Liver (tissue), 8 donors: ENCODE measurements at regions not wholly inside any gene's neighbourhood (a gene's known extent, or its start where the extent isn't known, plus 50 kb on each side); places are given as distances from the start of the nearest gene placed in this dataset.

Experiments used
- DNase-seq: peaks from one replicate; pipeline ENCODE4 v3.0.0-alpha.2; 2017; ENCODE audit warnings: low spot score
- H3K27ac ChIP-seq, 2 donors: one replicate each; pipeline ENCODE4 v1.7.0; 2013; ENCODE audit warnings: inconsistent platforms in 2 of 2, low read length in 2 of 2, control low read depth in 1 of 2, low read depth in 1 of 2, mild to moderate bottlenecking in 1 of 2
- H3K27me3 ChIP-seq, 4 donors: one replicate each; pipeline versions ENCODE4 v1.6.1 to v1.7.0; 2013; ENCODE audit warnings: low read length in 3 of 4, inconsistent platforms in 1 of 4, mild to moderate bottlenecking in 1 of 4, moderate library complexity in 1 of 4; ENCODE audit not compliant: control insufficient read depth in 4 of 4, insufficient read depth in 4 of 4
- H3K36me3 ChIP-seq, 4 donors: one replicate each; pipeline versions ENCODE4 v1.6.1 to v1.7.0; 2013; ENCODE audit warnings: low read length in 3 of 4, mild to moderate bottlenecking in 3 of 4, low read depth in 1 of 4, moderate library complexity in 1 of 4; ENCODE audit not compliant: control insufficient read depth in 4 of 4, insufficient read depth in 3 of 4
- H3K4me1 ChIP-seq, 4 donors: one replicate each; pipeline versions ENCODE4 v1.6.1 to v1.7.0; 2013; ENCODE audit warnings: low read length in 3 of 4, mild to moderate bottlenecking in 3 of 4, moderate library complexity in 1 of 4; ENCODE audit not compliant: control insufficient read depth in 4 of 4, insufficient read depth in 4 of 4
- H3K4me3 ChIP-seq, 3 donors: one replicate each; pipeline versions ENCODE4 v1.6.1 to v1.7.0; 2013; ENCODE audit warnings: low read length in 3 of 3, control low read depth in 1 of 3, low read depth in 1 of 3, mild to moderate bottlenecking in 1 of 3
- H3K9ac ChIP-seq, 2 donors: one replicate each; pipeline ENCODE4 v1.7.0; 2013; ENCODE audit warnings: low read length in 2 of 2, mild to moderate bottlenecking in 2 of 2, moderate library complexity in 2 of 2, control low read depth in 1 of 2, low read depth in 1 of 2
- H3K9me3 ChIP-seq, 4 donors: one replicate each; pipeline versions ENCODE4 v1.6.1 to v1.7.0; 2013; ENCODE audit warnings: low read length in 3 of 4; ENCODE audit not compliant: control insufficient read depth in 4 of 4
- CTCF ChIP-seq: fragments of 150-350 bp; IDR thresholded peaks from 2 replicates; pipeline ENCODE4 v1.5.1; 2017; ENCODE audit warnings: improper control_type of control experiment, low read depth, low read length; ENCODE audit not compliant: missing input control
- FOXA1 ChIP-seq: IDR thresholded peaks from 2 replicates; pipeline ENCODE4 v1.6.1; 2016; ENCODE audit warnings: antibody characterized with exemption
- FOXA2 ChIP-seq: IDR thresholded peaks from 2 replicates; pipeline ENCODE4 v1.6.1; 2016; ENCODE audit warnings: antibody characterized with exemption
- HNF4A ChIP-seq, 2 donors: conservative IDR thresholded peaks; 2 replicates each; pipeline ENCODE4 v1.6.1; 2016; ENCODE audit warnings: antibody characterized with exemption in 2 of 2, mild to moderate bottlenecking in 2 of 2
- HNF4G ChIP-seq: IDR thresholded peaks from 2 replicates; pipeline ENCODE4 v1.6.1; 2016; ENCODE audit warnings: antibody characterized with exemption
- JUND ChIP-seq, 2 donors: IDR thresholded peaks; 2 replicates each; pipeline ENCODE4 v1.6.1; 2016; ENCODE audit warnings: antibody characterized with exemption in 2 of 2
- MAX ChIP-seq: IDR thresholded peaks from 2 replicates; pipeline ENCODE4 v1.6.1; 2016; ENCODE audit warnings: antibody characterized with exemption
- RAD21 ChIP-seq, 2 donors: IDR thresholded peaks; 2 replicates each; pipeline ENCODE4 v1.6.1; 2016; ENCODE audit warnings: antibody characterized with exemption in 2 of 2, mild to moderate bottlenecking in 2 of 2
- REST ChIP-seq: IDR thresholded peaks from 2 replicates; pipeline ENCODE4 v1.6.1; 2016; ENCODE audit warnings: antibody characterized with exemption, mild to moderate bottlenecking
- RXRA ChIP-seq, 2 donors: IDR thresholded peaks; 2 replicates each; pipeline ENCODE4 v1.6.1; 2017 to 2018; ENCODE audit warnings: antibody characterized with exemption in 2 of 2, mild to moderate bottlenecking in 1 of 2
- SP1 ChIP-seq: IDR thresholded peaks from 2 replicates; pipeline ENCODE4 v1.6.1; 2018; ENCODE audit warnings: antibody characterized with exemption, mild to moderate bottlenecking
- YY1 ChIP-seq: IDR thresholded peaks from 2 replicates; pipeline ENCODE4 v1.6.1; 2016; ENCODE audit warnings: antibody characterized with exemption, mild to moderate bottlenecking
- ZBTB33 ChIP-seq: IDR thresholded peaks from 2 replicates; pipeline ENCODE4 v1.6.1; 2016; ENCODE audit warnings: antibody characterized with exemption
- WGBS: extraction: QIAGEN DNeasy Blood & Tissue Kit; methylation state at CpG from one replicate; pipeline ENCODE4 v1.1.7; 2013; 5-methylcytosine and 5-hydroxymethylcytosine counted together
- TF ChIP-seq, protein P1 (sequence below): IDR thresholded peaks from 2 replicates; pipeline ENCODE4 v1.6.1; 2016; ENCODE audit warnings: antibody characterized with exemption
- donor health status: healthy.
- donor health status: healthy.
- donor health status: healthy.
- donor health status: healthy.
- donor health status: healthy.

GRCh38 chr3:10723991-10724390 is 92.0 kb upstream of the SLC6A11 start:
- H3K9me3 ChIP-seq, result peaks cover 0 to 3% (median 0%) of the 10 kb centered on the region in 4 donors
- no peaks in the 10 kb centered on the region for H3K4me1 ChIP-seq
- 84% methylated on average over 6 of the region's 6 CpGs for WGBS
- no peak overlapping the region for H3K4me3 ChIP-seq
- H3K27ac ChIP-seq, result no peak overlapping the region
- TF ChIP-seq, protein P1, sequence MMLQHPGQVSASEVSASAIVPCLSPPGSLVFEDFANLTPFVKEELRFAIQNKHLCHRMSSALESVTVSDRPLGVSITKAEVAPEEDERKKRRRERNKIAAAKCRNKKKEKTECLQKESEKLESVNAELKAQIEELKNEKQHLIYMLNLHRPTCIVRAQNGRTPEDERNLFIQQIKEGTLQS, result no peak
- no peaks in the 10 kb centered on the region for H3K36me3 ChIP-seq
- H3K27me3 ChIP-seq, result no peaks in the 10 kb centered on the region
- no peak overlapping the region for H3K9ac ChIP-seq
- no peak for DNase-seq

DNA sequence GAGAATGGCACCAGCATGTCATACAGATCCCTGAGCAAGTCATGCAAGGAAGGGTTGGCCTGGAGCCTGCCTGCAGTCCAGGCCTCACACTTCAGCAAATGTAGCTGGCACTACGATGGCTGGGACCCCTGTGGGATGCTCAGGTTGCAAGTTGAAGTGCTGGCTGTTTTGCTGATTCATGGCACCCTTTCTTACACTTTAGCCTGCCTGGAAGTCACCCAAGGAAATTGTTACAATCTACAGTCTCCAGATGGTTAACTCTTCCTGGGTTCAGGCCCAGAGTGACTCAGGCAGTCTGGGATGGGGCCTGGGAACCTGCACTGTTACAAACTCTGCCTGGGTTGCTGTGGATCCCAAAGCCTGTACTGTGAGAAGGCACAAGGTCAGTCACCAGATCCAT is 91.0 kb upstream of the SLC6A11 start:
- DNase-seq, result no peak
- TF ChIP-seq HNF4A (conservative IDR thresholded peaks at IDR 0.05), result no peak

DNA sequence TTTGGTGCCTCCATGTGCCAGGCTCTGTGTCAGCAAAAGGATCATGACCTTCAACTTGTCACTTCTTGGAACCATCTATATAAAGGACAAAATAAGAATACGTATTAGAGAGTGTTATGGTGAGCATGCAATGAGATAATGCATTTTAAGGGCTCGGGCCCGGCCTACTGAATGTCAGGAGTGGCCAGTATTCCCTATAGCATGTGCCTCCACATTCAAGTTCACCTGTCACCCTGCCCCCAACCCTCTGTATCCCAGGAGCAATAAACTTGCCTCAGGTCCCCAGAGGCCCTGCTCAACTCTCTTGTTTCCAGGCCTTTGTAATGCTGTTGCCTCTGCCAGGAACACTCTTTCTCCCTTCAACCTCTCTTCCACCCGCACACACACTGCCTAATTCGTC is 90.2 kb upstream of the SLC6A11 start:
- peaks cover 0 to 4% (median 0%) of the 10 kb centered on the region in 4 donors for H3K27me3 ChIP-seq
- no peak overlapping the region for H3K4me3 ChIP-seq
- TF ChIP-seq MAX, result no peak
- TF ChIP-seq FOXA2, result no peak
- TF ChIP-seq HNF4G, result no peak
- TF ChIP-seq FOXA1, result no peak
- no peak for TF ChIP-seq REST
- no peak for TF ChIP-seq CTCF
- TF ChIP-seq HNF4A (conservative IDR thresholded peaks at IDR 0.05), result no peak
- no peak for TF ChIP-seq RAD21 (IDR thresholded peaks at IDR 0.05)
- TF ChIP-seq JUND (IDR thresholded peaks at IDR 0.05), result no peak
- no peak for TF ChIP-seq YY1
- no peak for TF ChIP-seq ZBTB33
- TF ChIP-seq SP1, result no peak
- no peak for TF ChIP-seq RXRA (IDR thresholded peaks at IDR 0.05)
- 87% methylated on average over 5 of the region's 5 CpGs for WGBS
- DNase-seq, result peak; percentile 4
- no peaks in the 10 kb centered on the region for H3K36me3 ChIP-seq
- H3K27ac ChIP-seq, result no peak overlapping the region
- peaks cover 0 to 3% (median 0%) of the 10 kb centered on the region in 4 donors for H3K9me3 ChIP-seq
- no peak overlapping the region for H3K9ac ChIP-seq
- no peaks in the 10 kb centered on the region for H3K4me1 ChIP-seq

More for the DNA sequence above, 91.0 kb upstream of the SLC6A11 start:
- H3K36me3 ChIP-seq, result no peaks in the 10 kb centered on the region
- H3K4me3 ChIP-seq, result no peak overlapping the region
- H3K9me3 ChIP-seq, result peaks cover 0 to 3% (median 0%) of the 10 kb centered on the region in 4 donors
- no peak overlapping the region for H3K9ac ChIP-seq
- H3K27me3 ChIP-seq, result peaks cover 0 to 4% (median 0%) of the 10 kb centered on the region in 4 donors
- WGBS, result 52% methylated on average over 1 of the region's 1 CpG
- no peak overlapping the region for H3K27ac ChIP-seq
- no peaks in the 10 kb centered on the region for H3K4me1 ChIP-seq
